ENCODE measurements at regions not wholly inside any gene's neighbourhood (a gene's known extent, or its start where the extent isn't known, plus 50 kb on each side); places are given as distances from the start of the nearest gene placed in this dataset.

DNA sequence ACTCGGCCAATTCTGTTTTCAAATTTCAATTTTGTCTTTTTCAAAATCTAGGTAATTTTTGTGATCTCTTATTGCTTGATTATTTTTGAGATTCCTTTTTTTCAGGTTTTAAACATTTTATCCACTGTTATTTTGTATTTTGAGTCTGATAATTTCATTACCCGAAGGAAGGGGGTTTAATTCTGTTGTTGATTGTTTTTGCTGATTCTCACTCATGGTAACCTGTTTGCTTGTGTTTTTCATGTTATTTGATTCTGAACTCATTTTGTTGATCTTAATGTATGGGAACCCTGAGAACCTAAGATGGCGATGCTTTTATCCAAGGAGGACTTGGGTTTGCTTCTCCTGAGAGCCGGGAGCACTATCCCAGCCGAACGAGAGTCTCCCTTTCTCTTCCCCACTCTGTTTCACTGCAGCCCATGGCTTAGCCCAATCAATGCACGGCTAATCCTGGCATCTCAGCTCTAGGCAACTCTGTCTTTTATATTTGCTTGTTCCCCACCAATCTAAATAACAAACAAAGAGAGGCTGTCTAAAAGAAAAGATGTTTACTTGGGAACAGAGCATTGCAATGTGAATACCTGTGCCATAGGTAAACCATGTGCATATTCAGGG lies 73.2 kb upstream of the ZCCHC2 start:
- ChIA-PET CTCF (interaction anchor here (1.2 kb wide), 1 partner anchor 137 kb away, joined by 3 read pairs; no protein-coding TSS in a partner anchor), POLR2A (no interaction called here)
- no peaks in the 10 kb centered on the region for H3K9me3 ChIP-seq (ENCODE audit: control insufficient read depth, insufficient read depth, low read length)
- TF ChIP-seq, protein P1, sequence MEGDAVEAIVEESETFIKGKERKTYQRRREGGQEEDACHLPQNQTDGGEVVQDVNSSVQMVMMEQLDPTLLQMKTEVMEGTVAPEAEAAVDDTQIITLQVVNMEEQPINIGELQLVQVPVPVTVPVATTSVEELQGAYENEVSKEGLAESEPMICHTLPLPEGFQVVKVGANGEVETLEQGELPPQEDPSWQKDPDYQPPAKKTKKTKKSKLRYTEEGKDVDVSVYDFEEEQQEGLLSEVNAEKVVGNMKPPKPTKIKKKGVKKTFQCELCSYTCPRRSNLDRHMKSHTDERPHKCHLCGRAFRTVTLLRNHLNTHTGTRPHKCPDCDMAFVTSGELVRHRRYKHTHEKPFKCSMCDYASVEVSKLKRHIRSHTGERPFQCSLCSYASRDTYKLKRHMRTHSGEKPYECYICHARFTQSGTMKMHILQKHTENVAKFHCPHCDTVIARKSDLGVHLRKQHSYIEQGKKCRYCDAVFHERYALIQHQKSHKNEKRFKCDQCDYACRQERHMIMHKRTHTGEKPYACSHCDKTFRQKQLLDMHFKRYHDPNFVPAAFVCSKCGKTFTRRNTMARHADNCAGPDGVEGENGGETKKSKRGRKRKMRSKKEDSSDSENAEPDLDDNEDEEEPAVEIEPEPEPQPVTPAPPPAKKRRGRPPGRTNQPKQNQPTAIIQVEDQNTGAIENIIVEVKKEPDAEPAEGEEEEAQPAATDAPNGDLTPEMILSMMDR (IDR thresholded peaks at IDR 0.05; ENCODE audit: low read depth, low read length): no peak
- H3K4me3 ChIP-seq (ENCODE audit: low read depth, low read length): no peak overlapping the region
- H3K27ac ChIP-seq (ENCODE audit: low read depth, low read length): no peak overlapping the region
- peaks cover 7% of the 10 kb centered on the region for H3K27me3 ChIP-seq (ENCODE audit: control insufficient read depth, insufficient read depth, low read length)
- no peak for DNase-seq (ENCODE audit: low read depth, low spot score)

DNA sequence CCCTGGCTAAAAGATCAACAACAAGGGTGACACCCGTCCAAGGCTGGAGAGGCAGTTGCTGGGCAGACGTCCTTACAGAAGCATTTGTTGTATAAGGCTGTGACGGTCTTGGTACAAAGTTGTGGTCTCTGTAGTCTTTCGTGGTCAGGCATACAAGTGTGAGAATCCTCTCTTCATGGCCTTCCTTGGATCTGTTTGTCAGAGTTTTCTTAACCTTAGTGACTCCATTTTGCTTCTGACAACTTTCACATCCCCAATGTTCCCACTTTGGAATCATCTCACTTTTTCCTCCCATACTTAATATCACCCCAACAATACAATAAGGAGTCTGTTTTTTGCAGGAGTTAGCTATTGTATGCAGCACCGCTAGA lies 72.7 kb upstream of the ZCCHC2 start:
- peaks cover 8% of the 10 kb centered on the region for H3K27me3 ChIP-seq (ENCODE audit: control insufficient read depth, insufficient read depth, low read length)
- no peak overlapping the region for H3K27ac ChIP-seq (ENCODE audit: low read depth, low read length)
- POLR2A ChIA-PET: no interaction called here
- TF ChIP-seq, protein P1 (IDR thresholded peaks at IDR 0.05; ENCODE audit: low read depth, low read length): no peak
- CTCF ChIA-PET: interaction anchor here (1.0 to 1.2 kb wide), 2 partner anchors 134 to 136 kb away, joined by 3 to 4 read pairs; no protein-coding TSS in a partner anchor
- H3K4me3 ChIP-seq (ENCODE audit: low read depth, low read length): no peak overlapping the region
- DNase-seq (ENCODE audit: low read depth, low spot score): no peak
- H3K9me3 ChIP-seq (ENCODE audit: control insufficient read depth, insufficient read depth, low read length): no peaks in the 10 kb centered on the region

DNA sequence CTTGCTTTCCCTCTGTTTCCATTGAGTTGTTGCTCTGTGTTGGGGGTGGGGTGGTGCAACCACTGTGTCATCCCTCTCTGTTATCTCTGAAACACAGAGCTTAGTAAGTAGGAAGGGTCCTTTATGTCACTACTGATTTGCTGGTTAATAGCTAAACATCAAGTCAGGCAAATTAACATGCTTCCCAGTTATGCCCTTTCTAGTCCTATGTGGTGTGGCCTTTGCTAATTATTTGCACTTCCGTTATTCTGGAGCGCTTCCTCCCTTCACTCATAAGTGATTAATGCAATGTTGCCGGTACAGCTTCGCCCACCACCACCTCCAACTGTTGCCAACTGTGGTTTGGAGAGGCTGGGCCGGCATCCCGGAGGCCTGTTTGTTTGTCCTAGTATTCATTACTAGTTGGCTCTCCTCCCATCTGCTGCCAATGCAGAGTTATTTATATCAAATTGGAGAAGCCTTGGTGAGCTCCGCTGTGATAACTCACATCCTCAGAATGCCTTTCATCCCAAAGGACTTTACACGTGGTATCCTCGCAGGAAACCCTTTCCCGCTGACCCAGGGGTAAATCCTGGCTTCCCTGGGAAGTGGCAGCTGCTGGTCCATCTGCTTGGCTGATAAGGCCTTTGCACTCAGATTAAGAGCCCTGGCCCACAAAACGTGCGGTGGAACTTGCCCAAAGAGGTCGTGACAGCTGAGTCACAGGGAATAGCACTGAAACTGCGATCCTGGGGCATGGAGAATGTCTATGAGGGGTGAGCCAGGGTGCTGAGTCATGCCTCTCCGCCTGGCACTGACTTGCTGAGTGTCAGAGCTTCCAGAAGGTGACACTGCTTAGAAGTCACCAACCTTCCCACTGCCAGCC lies 72.0 kb upstream of the ZCCHC2 start:
- H3K4me3 ChIP-seq (ENCODE audit: low read depth, low read length): no peak overlapping the region
- H3K27me3 ChIP-seq (ENCODE audit: control insufficient read depth, insufficient read depth, low read length): peaks cover 11% of the 10 kb centered on the region
- H3K9me3 ChIP-seq (ENCODE audit: control insufficient read depth, insufficient read depth, low read length): no peaks in the 10 kb centered on the region
- no peak overlapping the region for H3K27ac ChIP-seq (ENCODE audit: low read depth, low read length)
- ChIA-PET CTCF (interaction anchor here (0.9 to 1.2 kb wide), 3 partner anchors 30 to 136 kb away, joined by 3 to 4 read pairs (median 3); no protein-coding TSS in a partner anchor), POLR2A (no interaction called here)
- DNase-seq (ENCODE audit: low read depth, low spot score): no peak
- TF ChIP-seq, protein P1 (IDR thresholded peaks at IDR 0.05; ENCODE audit: low read depth, low read length): no peak

DNA sequence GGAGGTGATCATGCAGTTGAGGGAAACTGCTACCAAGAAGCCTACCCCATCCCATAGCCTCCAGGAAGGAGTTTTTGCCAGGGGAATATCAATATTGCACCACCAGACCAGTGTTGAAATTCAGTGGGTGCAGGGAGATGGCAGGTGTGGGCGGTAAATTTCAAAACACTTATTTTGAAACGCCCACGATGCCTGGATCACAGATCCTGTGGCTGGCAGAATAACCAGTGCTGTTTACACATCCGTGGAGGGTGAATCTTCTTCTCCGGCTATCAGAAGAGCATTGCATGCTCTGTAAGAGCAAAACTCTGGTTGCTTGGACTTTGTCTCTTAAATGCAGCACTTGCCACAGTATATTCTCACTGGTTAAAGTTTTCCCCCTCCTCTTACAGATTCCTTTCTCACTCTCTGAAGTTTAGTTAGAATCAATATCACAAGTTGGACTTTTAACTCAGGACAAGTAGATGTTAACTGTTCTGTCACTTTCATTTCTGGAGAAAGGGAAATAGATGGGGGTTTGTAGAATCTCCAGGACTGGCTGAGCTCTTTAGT lies 70.5 kb upstream of the ZCCHC2 start:
- no peak overlapping the region for H3K4me3 ChIP-seq (ENCODE audit: low read depth, low read length)
- H3K27ac ChIP-seq (ENCODE audit: low read depth, low read length): no peak overlapping the region
- CTCF ChIA-PET: interaction anchor here (1.0 kb wide), 1 partner anchor 27 kb away, joined by 3 read pairs; no protein-coding TSS in a partner anchor
- POLR2A ChIA-PET: interaction anchor here (0.7 kb wide), 1 partner anchor 263 kb away, joined by 5 read pairs; the partner anchor contains the start of gene PHLPP1
- TF ChIP-seq, protein P1 (IDR thresholded peaks at IDR 0.05; ENCODE audit: low read depth, low read length): no peak
- no peaks in the 10 kb centered on the region for H3K9me3 ChIP-seq (ENCODE audit: control insufficient read depth, insufficient read depth, low read length)
- peaks cover 9% of the 10 kb centered on the region for H3K27me3 ChIP-seq (ENCODE audit: control insufficient read depth, insufficient read depth, low read length)
- DNase-seq (ENCODE audit: low read depth, low spot score): no peak
